K562 (cell line): ENCODE measurements at regions not wholly inside any gene's neighbourhood (a gene's known extent, or its start where the extent isn't known, plus 50 kb on each side); places are given as distances from the start of the nearest gene placed in this dataset.

Experiments used
- ATAC-seq: fragments of 200-7000 bp; cut with Tn5 transposase; 3 replicates; pipeline ENCODE4 v1.9.1; 2020; ENCODE audit warnings: moderate library complexity
- BruUV-seq: library from RNA; stranded (reverse); fragments of 400-500 nt; replicated peaks from 2 replicates; lab custom pipeline; 2021; lab: Mats Ljungman, UMichigan
- CTCF ChIA-PET: fragments of 300-600 bp; formaldehyde crosslinking; extraction: SDS; loops from one replicate; lab custom pipeline; 2021; ENCODE audit warnings: low intra/inter-chr PET ratio; lab: Yijun Ruan, JAX
- POLR2A ChIA-PET: fragments of 300-600, 350-650 bp; sonication (Branson Sonifier 250); formaldehyde crosslinking; extraction: SDS; loops from one replicate; lab custom pipeline; 2021; ENCODE audit warnings: antibody characterized with exemption, inconsistent platforms; lab: Yijun Ruan, JAX
- DNase-seq, 4 experiments: peaks; one replicate each; pipeline versions ENCODE4 v3.0.0 to v3.0.0-alpha.2; 2011 to 2018; ENCODE audit warnings: low spot score in 3 of 4, mixed read lengths in 3 of 4; ENCODE audit errors: extremely low read depth in 1 of 4
- FAIRE-seq: peaks from 2 replicates; lab custom pipeline; 2011; peaks lifted over from hg19 to GRCh38; lab: Jason Lieb, UNC
- H2AFZ ChIP-seq: 2 replicates; pipeline ENCODE4 v1.6.0; 2011; ENCODE audit warnings: low read depth, low read length, control low read depth, inconsistent platforms
- H3K27ac ChIP-seq: fragments of 200-600 bp; 3 replicates; pipeline ENCODE4 v1.8.0; 2011; ENCODE audit warnings: low read depth, mild to moderate bottlenecking, control low read depth, inconsistent platforms, low read length, moderate library complexity, mixed read lengths; ENCODE audit errors: extremely low read depth
- H3K27me3 ChIP-seq, 2 experiments: fragments of 300-600 bp in 1 of 2; 2 replicates in 1 of 2; 3 replicates in 1 of 2; pipeline versions ENCODE4 v1.6.0 to v1.8.0; 2011; ENCODE audit warnings: inconsistent platforms in 2 of 2, low read length in 2 of 2, mild to moderate bottlenecking in 1 of 2, mixed read lengths in 1 of 2, moderate library complexity in 1 of 2; ENCODE audit not compliant: control insufficient read depth in 2 of 2, insufficient read depth in 2 of 2
- H3K36me3 ChIP-seq: fragments of 300-600 bp; 3 replicates; pipeline ENCODE4 v1.8.0; 2011; ENCODE audit warnings: mild to moderate bottlenecking, low read length, inconsistent platforms; ENCODE audit not compliant: control insufficient read depth, insufficient read depth
- H3K4me1 ChIP-seq, 2 experiments: fragments of 200-600 bp in 1 of 2; replicated peaks in 1 of 2; 2 replicates in 1 of 2; 3 replicates in 1 of 2; pipeline versions ENCODE4 v1.5.1 to v1.8.0; 2011; ENCODE audit warnings: inconsistent platforms in 2 of 2, low read length in 2 of 2, mild to moderate bottlenecking in 1 of 2, mixed read lengths in 1 of 2, moderate library complexity in 1 of 2; ENCODE audit not compliant: control insufficient read depth in 2 of 2, insufficient read depth in 2 of 2
- H3K4me2 ChIP-seq: 2 replicates; pipeline ENCODE4 v1.6.1; 2011; ENCODE audit warnings: low read length, control low read depth, inconsistent platforms, mixed read lengths; ENCODE audit not compliant: insufficient read depth
- H3K4me3 ChIP-seq: fragments of 200-600 bp; sonication (generic), shearing (Covaris generic); 2 replicates; pipeline ENCODE4 v1.5.1; 2016; ENCODE audit warnings: control low read depth, inconsistent platforms
- H3K79me2 ChIP-seq: fragments of 200-600 bp; 3 replicates; pipeline ENCODE4 v1.8.0; 2011; ENCODE audit warnings: low read length, inconsistent platforms; ENCODE audit not compliant: control insufficient read depth, insufficient read depth
- H3K9ac ChIP-seq, 2 experiments: 2 replicates each; pipeline versions ENCODE4 v1.6.0 to v1.6.1; 2011; ENCODE audit warnings: low read depth in 2 of 2, low read length in 2 of 2, control low read depth in 1 of 2, inconsistent platforms in 1 of 2, mild to moderate bottlenecking in 1 of 2, mixed read lengths in 1 of 2; ENCODE audit not compliant: insufficient read depth in 1 of 2
- H3K9me1 ChIP-seq: one replicate; pipeline ENCODE4 v1.6.0; 2011; ENCODE audit warnings: inconsistent platforms, mild to moderate bottlenecking, low read length, moderate library complexity; ENCODE audit not compliant: control insufficient read depth, insufficient read depth
- H3K9me3 ChIP-seq: replicated peaks from 2 replicates; pipeline ENCODE4 v1.5.1; 2011; ENCODE audit warnings: low read depth, low read length, inconsistent platforms; ENCODE audit not compliant: control insufficient read depth, insufficient read depth
- H4K20me1 ChIP-seq: replicated peaks from 2 replicates; pipeline ENCODE4 v1.6.1; 2011; ENCODE audit warnings: low read length, inconsistent platforms, mixed read lengths; ENCODE audit not compliant: control insufficient read depth, insufficient read depth
- ARID3A ChIP-seq: IDR thresholded peaks from 2 replicates; pipeline ENCODE4 v1.6.1; 2012; ENCODE audit warnings: low read depth, low read length, improper control_type of control experiment, borderline replicate concordance
- BDP1 ChIP-seq: IDR thresholded peaks from 3 replicates; pipeline ENCODE4 v1.6.1; 2011; ENCODE audit not compliant: insufficient read length, insufficient read depth
- BRD4 ChIP-seq: fragments of 200-600 bp; sonication (generic); IDR thresholded peaks from 2 replicates; pipeline ENCODE4 v1.6.1; 2017; ENCODE audit warnings: inconsistent platforms
- ETV5 ChIP-seq: sonication (generic); formaldehyde crosslinking; IDR thresholded peaks from 2 replicates; pipeline ENCODE4 v1.4.0; 2020; ENCODE audit warnings: low read depth, mild to moderate bottlenecking, missing genetic modification reagents
- MED1 ChIP-seq: sonication (generic); formaldehyde crosslinking; IDR thresholded peaks from 2 replicates; pipeline ENCODE4 v1.8.1; 2023; ENCODE audit warnings: missing genetic modification reagents, borderline replicate concordance
- NR2F6 ChIP-seq: fragments of 450-650 bp; formaldehyde crosslinking; IDR thresholded peaks from 2 replicates; pipeline ENCODE4 v1.4.0; 2020; ENCODE audit warnings: mild to moderate bottlenecking
- PCBP2 ChIP-seq: fragments of 200-400 bp; formaldehyde crosslinking; IDR thresholded peaks from 2 replicates; pipeline ENCODE4 v1.6.1; 2018; ENCODE audit warnings: low read length, low read depth, mild to moderate bottlenecking, moderate library complexity; ENCODE audit not compliant: poor library complexity, severe bottlenecking
- PHTF2 ChIP-seq: fragments of 250-450 bp; sonication (Bioruptor Pico); IDR thresholded peaks from 2 replicates; pipeline ENCODE4 v1.5.0; 2021; ENCODE audit warnings: mild to moderate bottlenecking
- SIX5 ChIP-seq, 2 experiments: IDR thresholded peaks; 2 replicates each; pipeline ENCODE4 v1.6.1; 2011; ENCODE audit warnings: low read length in 2 of 2, borderline replicate concordance in 1 of 2, low read depth in 1 of 2, mild to moderate bottlenecking in 1 of 2, moderate library complexity in 1 of 2; ENCODE audit not compliant: insufficient read depth in 1 of 2
- TCF7L2 ChIP-seq: fragments of 150-350 bp; IDR thresholded peaks from 2 replicates; pipeline ENCODE4 v1.6.1; 2016; ENCODE audit warnings: low read depth, mild to moderate bottlenecking, low read length, moderate library complexity
- TCFL5 ChIP-seq: fragments of 250-450 bp; sonication (Bioruptor Pico); conservative IDR thresholded peaks from 2 replicates; pipeline ENCODE4 v1.6.1; 2021; ENCODE audit warnings: mild to moderate bottlenecking, moderate library complexity, matching md5 sums
- THRAP3 ChIP-seq: fragments of 450-650 bp; IDR thresholded peaks from 2 replicates; pipeline ENCODE4 v1.6.1; 2016; ENCODE audit warnings: mild to moderate bottlenecking, inconsistent platforms, borderline replicate concordance
- ZBED1 ChIP-seq: IDR thresholded peaks from 2 replicates; pipeline ENCODE4 v1.6.1; 2014
- ZNF518B ChIP-seq: fragments of 250-450 bp; sonication (Bioruptor Pico); IDR thresholded peaks from 2 replicates; pipeline ENCODE4 v1.5.0; 2021; ENCODE audit warnings: mild to moderate bottlenecking, moderate library complexity
- ZNF639 ChIP-seq, 2 experiments: fragments of 200-800 bp in 1 of 2; sonication (Bioruptor generic) in 1 of 2; sonication (generic) in 1 of 2; formaldehyde crosslinking in 1 of 2; IDR thresholded peaks in 1 of 2; conservative IDR thresholded peaks in 1 of 2; 2 replicates each; pipeline versions ENCODE4 v1.5.0 to v1.6.1; 2016 to 2020; ENCODE audit warnings: missing compliant biosample characterization in 1 of 2, missing genetic modification characterization in 1 of 2, missing genetic modification reagents in 1 of 2
- WGBS: fragments of 100-300 bp; shearing (Covaris generic); methylation state at CpG from one replicate; pipeline ENCODE4 v1.1.6; 2016; ENCODE audit warnings: low coverage, mixed read lengths; ENCODE audit not compliant: insufficient coverage; ENCODE audit errors: missing lambda C conversion rate; 5-methylcytosine and 5-hydroxymethylcytosine counted together
- in situ Hi-C: fragments of 300-500 bp; cut with MboI; formaldehyde crosslinking; loops from 4 replicates; pipeline ENCODE4 v1.15.0; 2018; ENCODE audit warnings: inconsistent platforms, mixed read lengths
- intact Hi-C: fragments of 100-400 bp; cut with micrococcal nuclease; formaldehyde crosslinking; loops from 2 replicates; pipeline ENCODE4 v1.14.2; 2022

- TF ChIP-seq ZNF639 (CRISPR knock-in tag; conservative IDR thresholded peaks at IDR 0.05 in 1 of 2, IDR thresholded peaks at IDR 0.05 in 1 of 2) = no peak
Measured at GRCh38 chr5:99973779-99974178, 561.4 kb upstream of the FAM174A start (continued).

- WGBS = 0% methylated on average over 6 of the region's 8 CpGs
- Histone ChIP-seq H3K27me3 (no peaks in the 10 kb centered on the region), H3K4me2 (no peak overlapping the region), H3K27ac (no peak overlapping the region), H3K79me2 (no peaks in the 10 kb centered on the region), H3K4me1 (no peaks in the 10 kb centered on the region), H3K9me1 (no peaks in the 10 kb centered on the region), H2AFZ (no peak overlapping the region), H3K9ac (no peak overlapping the region), H3K9me3 (no peaks in the 10 kb centered on the region), H4K20me1 (no peaks in the 10 kb centered on the region), H3K36me3 (no peaks in the 10 kb centered on the region), H3K4me3 (no peak overlapping the region)
- ChIA-PET POLR2A (no interaction called here), CTCF (no interaction called here)
- no peak for ATAC-seq
- in situ Hi-C loops = loop anchor here (10.0 kb wide), 1 partner anchor 311 kb away; no protein-coding TSS in a partner anchor
- TF ChIP-seq TCFL5 = no peak
- no peak for TF ChIP-seq PHTF2
- no peak for TF ChIP-seq MED1 (CRISPR knock-in tag)
- no peak for TF ChIP-seq ARID3A
- no peak for TF ChIP-seq SIX5 (IDR thresholded peaks at IDR 0.05; ENCODE audit: borderline replicate concordance in 1 of 2, insufficient read depth in 1 of 2, low read depth in 1 of 2, low read length in 2 of 2)
- no peak for TF ChIP-seq BRD4
- TF ChIP-seq NR2F6 (CRISPR knock-in tag) = no peak
- no peak for TF ChIP-seq ZNF518B (CRISPR knock-in tag)
- TF ChIP-seq TCF7L2 = no peak
- no peak for TF ChIP-seq PCBP2
- TF ChIP-seq ZBED1 = no peak
- no peak for TF ChIP-seq THRAP3
- no peak for TF ChIP-seq BDP1
- no peak for TF ChIP-seq ETV5 (CRISPR knock-in tag)
- FAIRE-seq = no peak
- no TSS peak for BruUV-seq
- DNase-seq = no peak
- intact Hi-C loops = no loop called here
Measured at GRCh38 chr5:99955962-99956361, 579.2 kb upstream of the FAM174A start.
